ENCODE measurements at regions not wholly inside any gene's neighbourhood (a gene's known extent, or its start where the extent isn't known, plus 50 kb on each side); places are given as distances from the start of the nearest gene placed in this dataset.
A peak's percentile ranks its signal among the peaks of the same experiment; 100 is the strongest.

- ATAC-seq (no peak), FAIRE-seq (no peak), DNase-seq (ENCODE audit: extremely low read depth in 1 of 4, low spot score in 3 of 4) (no peak)
- POLR2A ChIA-PET, result interaction anchor here (0.5 to 0.7 kb wide), 3 partner anchors 15 to 396 kb away, joined by 3 to 4 read pairs (median 4); no protein-coding TSS in a partner anchor
- Histone ChIP-seq H3K9me3 (replicated peaks; ENCODE audit: control insufficient read depth, insufficient read depth, low read depth, low read length) (no peaks in the 10 kb centered on the region), H3K27ac (ENCODE audit: extremely low read depth, low read depth, low read length) (no peak overlapping the region), H3K79me2 (ENCODE audit: control insufficient read depth, insufficient read depth, low read length) (no peaks in the 10 kb centered on the region), H3K4me1 (replicated peaks in 1 of 2; ENCODE audit: control insufficient read depth in 2 of 2, insufficient read depth in 2 of 2, low read length in 2 of 2) (no peaks in the 10 kb centered on the region), H4K20me1 (replicated peaks; ENCODE audit: control insufficient read depth, insufficient read depth, low read length) (no peaks in the 10 kb centered on the region), H2AFZ (ENCODE audit: low read depth, low read length) (no peak overlapping the region), H3K9ac (ENCODE audit: insufficient read depth in 1 of 2, low read depth in 2 of 2, low read length in 2 of 2) (no peak overlapping the region), H3K4me2 (ENCODE audit: insufficient read depth, low read length) (no peak overlapping the region), H3K36me3 (ENCODE audit: control insufficient read depth, insufficient read depth, low read length) (no peaks in the 10 kb centered on the region), H3K27me3 (ENCODE audit: control insufficient read depth in 2 of 2, insufficient read depth in 2 of 2, low read length in 2 of 2) (no peaks in the 10 kb centered on the region), H3K9me1 (ENCODE audit: control insufficient read depth, insufficient read depth, low read length) (no peaks in the 10 kb centered on the region), H3K4me3 (no peak overlapping the region)
- TF ChIP-seq CBFA2T3 (IDR thresholded peaks at IDR 0.05) (peak; percentile 53), ZNF384 (IDR thresholded peaks at IDR 0.05; ENCODE audit: low read depth, low read length) (no peak), TCF7 (IDR thresholded peaks at IDR 0.05; ENCODE audit: borderline replicate concordance) (no peak), TEAD4 (IDR thresholded peaks at IDR 0.05; ENCODE audit: low read length) (peak; percentile 30; the same call in 1 of the 2 replicates), TEAD4 (CRISPR knock-in tag; IDR thresholded peaks at IDR 0.05; ENCODE audit: borderline replicate concordance) (no peak), TCF3 (CRISPR knock-in tag; IDR thresholded peaks at IDR 0.05) (peak; percentile 54), MEIS2 (IDR thresholded peaks at IDR 0.05; ENCODE audit: partially characterized antibody) (no peak), LARP7 (IDR thresholded peaks at IDR 0.05) (no peak), TAL1 (IDR thresholded peaks at IDR 0.05) (0 out of 2 replicates have a peak, but pooled peaks have one; percentile 15)
- intact Hi-C loops (cut with micrococcal nuclease) (no loop called here), in situ Hi-C loops (cut with MboI) (no loop called here)
- WGBS (ENCODE audit: insufficient coverage, low coverage, missing lambda C conversion rate), result 10% methylated on average over 2 of the region's 2 CpGs
- CTCF ChIA-PET (ENCODE audit: low intra/inter-chr PET ratio), result no interaction called here
- no TSS peak for BruUV-seq (replicated peaks)
Observed at GRCh38 chrX:124902953-124903352, 416.7 kb upstream of the TEX13C start.

GRCh38 chrX:124910611-124911010 is 409.1 kb upstream of the TEX13C start:
- CTCF ChIA-PET (ENCODE audit: low intra/inter-chr PET ratio), result no interaction called here
- in situ Hi-C loops (cut with MboI), result no loop called here
- FAIRE-seq, result no peak
- TF ChIP-seq PTBP1 (IDR thresholded peaks at IDR 0.05; ENCODE audit: low read depth, low read length) (no peak), E2F1 (CRISPR knock-in tag; IDR thresholded peaks at IDR 0.05) (no peak), ZNF584 (CRISPR knock-in tag; IDR thresholded peaks at IDR 0.05; ENCODE audit: low read depth) (no peak), GATAD2A (IDR thresholded peaks at IDR 0.05) (no peak), SOX6 (IDR thresholded peaks at IDR 0.05) (no peak), ZNF778 (CRISPR knock-in tag; IDR thresholded peaks at IDR 0.05) (no peak), MEIS2 (IDR thresholded peaks at IDR 0.05; ENCODE audit: partially characterized antibody) (no peak), CCAR2 (IDR thresholded peaks at IDR 0.05; ENCODE audit: low read depth, low read length) (no peak), ATF7 (IDR thresholded peaks at IDR 0.05) (no peak), CBFA2T3 (IDR thresholded peaks at IDR 0.05) (no peak), HDAC2 (IDR thresholded peaks at IDR 0.05) (no peak), ZNF282 (CRISPR knock-in tag; IDR thresholded peaks at IDR 0.05) (no peak), FOS (IDR thresholded peaks at IDR 0.05; ENCODE audit: extremely low read depth, insufficient read length) (no peak)

More at GRCh38 chrX:124910611-124911010, 409.1 kb upstream of the TEX13C start:
- Histone ChIP-seq H3K79me2 (ENCODE audit: control insufficient read depth, insufficient read depth, low read length) (no peaks in the 10 kb centered on the region), H3K4me3 (no peak overlapping the region), H3K9ac (ENCODE audit: insufficient read depth in 1 of 2, low read depth in 2 of 2, low read length in 2 of 2) (no peak overlapping the region), H3K4me2 (ENCODE audit: insufficient read depth, low read length) (no peak overlapping the region), H3K4me1 (replicated peaks in 1 of 2; ENCODE audit: control insufficient read depth in 2 of 2, insufficient read depth in 2 of 2, low read length in 2 of 2) (no peaks in the 10 kb centered on the region), H3K9me1 (ENCODE audit: control insufficient read depth, insufficient read depth, low read length) (no peaks in the 10 kb centered on the region), H3K27ac (ENCODE audit: extremely low read depth, low read depth, low read length) (no peak overlapping the region), H3K9me3 (replicated peaks; ENCODE audit: control insufficient read depth, insufficient read depth, low read depth, low read length) (no peaks in the 10 kb centered on the region), H3K27me3 (ENCODE audit: control insufficient read depth in 2 of 2, insufficient read depth in 2 of 2, low read length in 2 of 2) (no peaks in the 10 kb centered on the region), H2AFZ (ENCODE audit: low read depth, low read length) (no peak overlapping the region), H3K36me3 (ENCODE audit: control insufficient read depth, insufficient read depth, low read length) (no peaks in the 10 kb centered on the region), H4K20me1 (replicated peaks; ENCODE audit: control insufficient read depth, insufficient read depth, low read length) (no peaks in the 10 kb centered on the region)
- DNase-seq (ENCODE audit: extremely low read depth in 1 of 4, low spot score in 3 of 4) (no peak), ATAC-seq (no peak)
- WGBS (ENCODE audit: insufficient coverage, low coverage, missing lambda C conversion rate), result 14% methylated on average over 1 of the region's 4 CpGs
- intact Hi-C loops (cut with micrococcal nuclease), result no loop called here
- POLR2A ChIA-PET, result no interaction called here
- BruUV-seq (replicated peaks), result no TSS peak

Data from K562 (cell line).